GM13977 (cell line): ENCODE measurements at regions not wholly inside any gene's neighbourhood (a gene's known extent, or its start where the extent isn't known, plus 50 kb on each side); places are given as distances from the start of the nearest gene placed in this dataset.

Source experiments
- DNase-seq: peaks from one replicate; pipeline ENCODE4 v3.0.0; 2012; ENCODE audit warnings: low spot score
- in situ Hi-C: fragments of 300-500 bp; cut with MboI; formaldehyde crosslinking; loops from one replicate; pipeline ENCODE4 v1.12.0; 2022; ENCODE audit warnings: low sequenced_read_pairs, low pct_unique_long_range_greater_than_20kb, mixed read lengths, inconsistent platforms; ENCODE audit not compliant: unreplicated experiment
- TF ChIP-seq, protein P1 (sequence below): IDR thresholded peaks from 2 replicates; pipeline ENCODE4 v1.5.1; 2012; ENCODE audit warnings: mild to moderate bottlenecking, control low read depth; ENCODE audit not compliant: insufficient read depth; ENCODE audit errors: extremely low read depth, missing control alignments

DNA sequence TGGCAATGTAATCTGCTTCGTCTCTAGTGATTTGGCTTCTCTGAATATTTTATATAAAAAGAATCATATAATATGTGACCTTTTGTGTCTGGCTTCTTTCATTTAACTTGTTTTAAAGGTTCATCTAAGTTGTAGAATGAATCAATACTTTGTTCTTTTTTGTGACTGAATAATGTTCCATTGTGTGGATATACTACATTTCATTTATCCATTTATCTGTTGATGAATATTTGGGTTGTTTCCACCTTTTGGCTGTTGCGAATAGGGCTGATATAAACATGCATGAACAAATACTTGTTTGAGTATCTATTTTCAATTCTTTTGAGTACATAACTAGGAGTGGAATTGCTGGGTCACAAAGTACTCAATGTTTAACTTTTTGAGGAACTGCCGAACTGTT lies 63.8 kb upstream of the TNP1 start:
- in situ Hi-C loops, result no loop called here
- DNase-seq, result no peak
- TF ChIP-seq, protein P1, sequence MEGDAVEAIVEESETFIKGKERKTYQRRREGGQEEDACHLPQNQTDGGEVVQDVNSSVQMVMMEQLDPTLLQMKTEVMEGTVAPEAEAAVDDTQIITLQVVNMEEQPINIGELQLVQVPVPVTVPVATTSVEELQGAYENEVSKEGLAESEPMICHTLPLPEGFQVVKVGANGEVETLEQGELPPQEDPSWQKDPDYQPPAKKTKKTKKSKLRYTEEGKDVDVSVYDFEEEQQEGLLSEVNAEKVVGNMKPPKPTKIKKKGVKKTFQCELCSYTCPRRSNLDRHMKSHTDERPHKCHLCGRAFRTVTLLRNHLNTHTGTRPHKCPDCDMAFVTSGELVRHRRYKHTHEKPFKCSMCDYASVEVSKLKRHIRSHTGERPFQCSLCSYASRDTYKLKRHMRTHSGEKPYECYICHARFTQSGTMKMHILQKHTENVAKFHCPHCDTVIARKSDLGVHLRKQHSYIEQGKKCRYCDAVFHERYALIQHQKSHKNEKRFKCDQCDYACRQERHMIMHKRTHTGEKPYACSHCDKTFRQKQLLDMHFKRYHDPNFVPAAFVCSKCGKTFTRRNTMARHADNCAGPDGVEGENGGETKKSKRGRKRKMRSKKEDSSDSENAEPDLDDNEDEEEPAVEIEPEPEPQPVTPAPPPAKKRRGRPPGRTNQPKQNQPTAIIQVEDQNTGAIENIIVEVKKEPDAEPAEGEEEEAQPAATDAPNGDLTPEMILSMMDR, result no peak

DNA sequence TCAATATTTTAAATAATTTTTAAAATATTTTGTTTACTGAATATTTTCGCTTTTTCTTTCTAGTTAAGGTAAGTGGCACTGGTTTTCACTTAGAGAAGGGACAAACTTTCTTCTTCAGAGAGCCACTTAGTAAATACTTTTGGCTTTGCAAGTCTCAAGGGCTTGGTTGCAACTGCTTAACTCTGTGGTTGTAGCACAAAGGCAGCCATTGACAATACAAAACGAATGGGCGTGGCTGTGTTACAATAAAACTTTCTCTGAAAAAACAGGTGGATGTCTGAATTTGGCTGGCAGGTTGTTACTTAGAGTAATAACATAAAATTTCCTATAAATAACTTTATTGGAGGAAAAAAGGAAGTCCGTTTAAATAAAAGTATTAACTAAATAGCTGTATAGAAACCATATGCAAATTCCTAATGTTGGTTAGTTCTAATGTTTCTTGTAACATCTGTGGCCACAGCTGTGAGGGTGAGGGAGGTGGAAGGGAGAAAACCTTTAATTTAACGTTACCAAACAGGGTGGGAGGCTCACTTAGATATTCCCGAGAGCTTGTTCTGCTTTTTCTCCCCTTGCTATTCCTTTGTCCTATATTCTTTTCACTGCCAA lies 62.4 kb upstream of the TNP1 start:
- no peak for DNase-seq
- in situ Hi-C loops, result no loop called here
- TF ChIP-seq, protein P1, result no peak

DNA sequence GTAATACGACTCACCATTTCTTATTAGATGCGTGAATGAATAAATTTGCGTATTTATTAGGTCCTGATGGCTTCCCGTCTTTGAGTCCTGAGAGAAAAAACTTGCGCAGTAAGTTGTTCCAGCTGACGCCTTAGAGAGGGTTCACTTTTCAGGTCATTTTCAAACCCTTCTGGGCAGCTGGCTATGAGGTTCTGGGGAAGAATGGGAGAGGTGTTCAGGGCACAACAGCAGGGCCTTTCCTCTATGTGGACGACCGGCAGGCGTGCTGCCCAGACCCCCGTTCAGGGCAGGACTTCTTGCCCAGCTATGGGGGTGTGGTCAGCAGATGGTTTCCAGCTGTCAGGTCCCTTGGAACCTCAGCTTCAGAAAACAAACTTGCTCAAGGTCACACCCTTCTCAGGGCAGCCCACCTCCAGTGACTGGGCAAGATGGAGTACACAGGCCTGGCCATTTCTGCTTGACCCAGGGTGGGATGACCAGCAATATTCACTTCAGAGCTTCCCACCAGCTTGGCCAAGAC lies 61.1 kb upstream of the TNP1 start:
- in situ Hi-C loops, result no loop called here
- no peak for DNase-seq

DNA sequence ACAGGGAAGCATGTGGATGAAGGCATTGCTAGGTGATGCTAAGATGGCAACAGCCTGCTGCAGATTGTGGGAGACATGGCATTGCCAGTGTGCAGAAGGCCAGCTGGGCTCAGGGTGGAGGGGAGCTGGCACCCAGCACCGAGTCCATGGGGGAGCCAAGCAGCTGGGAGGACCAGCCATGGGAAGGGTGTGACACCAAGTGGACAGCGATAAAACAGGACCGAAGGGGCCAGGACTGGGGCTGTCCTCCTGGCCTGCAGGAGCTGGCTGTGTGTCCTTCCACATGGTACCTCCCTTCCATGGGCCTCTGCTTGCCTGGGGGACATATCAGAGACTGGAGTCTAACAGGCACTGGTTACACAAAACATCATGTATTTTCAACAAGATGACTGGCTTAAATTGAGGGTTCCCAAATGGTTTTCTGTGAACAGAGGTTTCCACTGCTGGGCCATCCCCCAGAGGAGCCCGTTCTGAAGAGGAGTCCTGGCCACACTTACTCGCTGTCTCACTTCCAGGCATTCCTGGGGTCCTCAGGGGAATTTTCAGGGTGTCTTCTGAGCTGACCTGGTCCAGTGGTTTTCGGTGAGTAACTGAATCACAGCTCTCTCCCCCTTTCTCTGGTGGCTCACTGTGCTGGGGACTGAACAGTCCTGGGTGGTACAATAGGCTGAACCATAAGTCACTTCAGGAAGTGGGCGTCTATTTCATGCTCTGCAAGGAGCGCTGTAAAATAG lies 60.4 kb upstream of the TNP1 start:
- no peak for DNase-seq
- in situ Hi-C loops, result no loop called here
- TF ChIP-seq, protein P1, result no peak

More for the DNA sequence above, 61.1 kb upstream of the TNP1 start:
- TF ChIP-seq, protein P1, result no peak

DNA sequence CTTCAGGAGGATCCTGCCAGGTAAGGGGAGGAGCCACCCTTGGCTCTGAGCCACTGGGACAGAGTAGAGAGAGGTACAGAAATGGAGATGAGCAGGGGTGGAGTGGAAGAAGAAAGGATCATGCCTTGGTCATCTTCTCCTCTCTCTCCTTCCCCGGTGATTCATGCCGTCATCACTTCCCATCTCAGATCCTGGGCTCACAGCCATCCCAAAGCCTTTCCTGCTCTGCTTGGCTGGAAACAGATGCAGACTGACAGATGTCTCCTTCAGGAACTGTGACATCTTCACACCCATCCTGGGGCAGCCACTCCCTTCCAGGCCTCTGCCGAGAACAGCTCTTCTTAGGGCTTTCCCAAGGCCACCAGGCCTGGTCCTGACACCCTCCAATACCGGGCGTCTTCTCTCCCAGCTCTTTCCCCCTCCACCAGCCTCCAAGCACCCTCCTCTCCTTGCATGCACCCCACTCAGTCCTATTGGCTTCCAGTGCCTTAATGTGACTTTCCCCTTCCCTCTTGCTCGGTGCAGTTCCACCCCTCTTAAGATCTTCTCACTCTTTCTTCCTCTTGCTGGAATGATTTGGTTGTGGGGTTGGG lies 58.3 kb upstream of the TNP1 start:
- in situ Hi-C loops, result no loop called here
- no peak for DNase-seq
- TF ChIP-seq, protein P1, result no peak

DNA sequence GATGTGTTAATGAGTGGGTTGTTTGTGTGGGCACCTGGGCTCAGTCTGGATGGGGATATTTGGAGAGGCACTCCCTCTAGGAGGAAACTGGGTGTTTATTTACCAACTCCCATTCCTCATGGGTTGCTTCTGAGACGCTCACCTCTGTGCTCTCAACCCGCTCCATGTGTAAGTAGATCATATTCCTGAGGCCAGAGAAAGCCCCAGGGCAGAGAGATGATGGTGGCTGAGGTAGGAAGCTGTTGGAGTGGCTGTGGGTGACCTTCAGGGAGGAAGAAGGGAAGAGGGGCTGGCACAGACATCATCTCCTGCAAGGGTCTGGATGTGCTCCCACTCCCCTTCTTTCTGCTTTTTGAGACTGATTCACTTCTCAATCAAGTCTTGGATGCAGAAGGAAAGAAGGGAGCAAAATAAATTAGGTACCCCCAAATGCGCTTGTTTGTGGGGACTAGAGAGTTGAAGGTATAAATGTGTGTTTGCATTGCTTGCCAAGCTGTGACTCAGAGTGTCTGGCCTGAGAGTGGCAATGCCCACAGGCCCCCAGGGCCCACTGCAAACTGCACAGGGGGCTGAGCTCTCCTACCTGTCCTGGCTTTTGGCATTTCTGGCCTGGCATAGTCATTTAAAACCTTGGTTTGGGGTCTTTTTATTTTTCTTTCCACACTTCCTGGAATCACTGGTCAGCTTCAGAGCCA lies 57.2 kb upstream of the TNP1 start:
- in situ Hi-C loops, result no loop called here
- TF ChIP-seq, protein P1, result no peak
- no peak for DNase-seq
